Panc1 (cell line): ENCODE measurements at regions not wholly inside any gene's neighbourhood (a gene's known extent, or its start where the extent isn't known, plus 50 kb on each side); places are given as distances from the start of the nearest gene placed in this dataset.

Source experiments
- CTCF ChIP-seq: fragments of 450-650 bp; IDR thresholded peaks from 2 replicates; pipeline ENCODE4 v1.5.1; 2017; ENCODE audit warnings: mild to moderate bottlenecking
- POLR2AphosphoS5 ChIP-seq: IDR thresholded peaks from 2 replicates; pipeline ENCODE4 v1.6.1; 2012; ENCODE audit warnings: mild to moderate bottlenecking, low read depth, low read length, moderate library complexity
- REST ChIP-seq, 2 experiments: IDR thresholded peaks; 2 replicates each; pipeline ENCODE4 v1.6.1; 2011 to 2012; ENCODE audit warnings: low read depth in 2 of 2, control low read depth in 1 of 2, low read length in 1 of 2, mild to moderate bottlenecking in 1 of 2, moderate library complexity in 1 of 2; ENCODE audit not compliant: insufficient read depth in 1 of 2
- SIN3A ChIP-seq: IDR thresholded peaks from 2 replicates; pipeline ENCODE4 v1.6.1; 2012; ENCODE audit warnings: low read depth, mild to moderate bottlenecking, low read length, moderate library complexity, borderline replicate concordance; ENCODE audit not compliant: insufficient read depth
- TCF7L2 ChIP-seq: IDR thresholded peaks from 2 replicates; pipeline ENCODE4 v1.6.1; 2011; ENCODE audit warnings: mild to moderate bottlenecking, low read depth, low read length, inconsistent platforms

- TF ChIP-seq POLR2AphosphoS5 = no peak
- TF ChIP-seq SIN3A = no peak
- no peak for TF ChIP-seq CTCF
- no peak for TF ChIP-seq REST (IDR thresholded peaks at IDR 0.05; ENCODE audit: insufficient read depth in 1 of 2, low read depth in 2 of 2, low read length in 1 of 2)
- no peak for TF ChIP-seq TCF7L2
These were observed 65.1 kb upstream of the LYZL2 start for GRCh38 chr10:30694518-30695228.
